Endodermal cell (in vitro differentiated cells): ENCODE measurements at regions not wholly inside any gene's neighbourhood (a gene's known extent, or its start where the extent isn't known, plus 50 kb on each side); places are given as distances from the start of the nearest gene placed in this dataset.

Experiments used
- DNase-seq: peaks from one replicate; pipeline ENCODE4 v3.0.0-alpha.2; 2017
- H3K27ac ChIP-seq: 2 replicates; pipeline ENCODE4 v1.5.1; 2013; ENCODE audit warnings: mild to moderate bottlenecking, low read depth, low read length, moderate library complexity
- H3K27me3 ChIP-seq: 2 replicates; pipeline ENCODE4 v1.6.1; 2013; ENCODE audit warnings: mild to moderate bottlenecking, low read length, moderate library complexity; ENCODE audit not compliant: insufficient read depth, control insufficient read depth, poor library complexity, severe bottlenecking
- H3K36me3 ChIP-seq: 2 replicates; pipeline ENCODE4 v1.7.0; 2013; ENCODE audit warnings: mild to moderate bottlenecking, low read length, moderate library complexity; ENCODE audit not compliant: control insufficient read depth, insufficient read depth
- H3K4me1 ChIP-seq: one replicate; pipeline ENCODE4 v1.7.0; 2013; ENCODE audit warnings: low read length; ENCODE audit not compliant: control insufficient read depth, insufficient read depth
- H3K4me3 ChIP-seq: 2 replicates; pipeline ENCODE4 v1.5.1; 2013; ENCODE audit warnings: mild to moderate bottlenecking, low read length, moderate library complexity
- H3K9ac ChIP-seq: 2 replicates; pipeline ENCODE4 v1.6.1; 2013; ENCODE audit warnings: mild to moderate bottlenecking, low read length, moderate library complexity; ENCODE audit not compliant: poor library complexity, severe bottlenecking; ENCODE audit errors: extremely low read depth
- H3K9me3 ChIP-seq: 2 replicates; pipeline ENCODE4 v1.6.1; 2013; ENCODE audit warnings: mild to moderate bottlenecking, low read length, moderate library complexity; ENCODE audit not compliant: control insufficient read depth
- H3K27ac Mint-ChIP-seq: 2 replicates; pipeline ENCODE4 v1.8.0; 2020; ENCODE audit warnings: mixed read lengths
- H3K27me3 Mint-ChIP-seq: 2 replicates; pipeline ENCODE4 v1.8.0; 2021; ENCODE audit warnings: mild to moderate bottlenecking, mixed read lengths; ENCODE audit not compliant: insufficient read depth
- H3K36me3 Mint-ChIP-seq: 2 replicates; pipeline ENCODE4 v1.8.0; 2020; ENCODE audit warnings: low read depth, mixed read lengths
- H3K4me1 Mint-ChIP-seq: 2 replicates; pipeline ENCODE4 v1.8.0; 2020; ENCODE audit warnings: mixed read lengths
- H3K4me3 Mint-ChIP-seq: 2 replicates; pipeline ENCODE4 v1.8.0; 2020; ENCODE audit warnings: mild to moderate bottlenecking, moderate library complexity, mixed read lengths
- H3K9me3 Mint-ChIP-seq: 2 replicates; pipeline ENCODE4 v1.8.0; 2020; ENCODE audit warnings: mild to moderate bottlenecking, mixed read lengths
- CTCF ChIP-seq: fragments of 200-600 bp; sonication (generic); conservative IDR thresholded peaks from 2 replicates; pipeline ENCODE4 v1.5.0; 2021; ENCODE audit warnings: antibody characterized with exemption, mild to moderate bottlenecking
- WGBS, 2 experiments: methylation state at CpG; one replicate each; pipeline versions ENCODE4 v1.1.5 to v1.1.7; 2013; ENCODE audit warnings: missing lambda C conversion rate in 2 of 2, mixed read lengths in 1 of 2; ENCODE audit not compliant: insufficient coverage in 1 of 2, insufficient read length in 1 of 2; 5-methylcytosine and 5-hydroxymethylcytosine counted together

GRCh38 chr7:68420342-68421192, 1177.7 kb upstream of the AUTS2 start:
- no peaks in the 10 kb centered on the region for H3K27me3 Mint-ChIP-seq
- no peak for DNase-seq
- Histone ChIP-seq H3K27me3 (no peaks in the 10 kb centered on the region), H3K27ac (no peak overlapping the region), H3K36me3 (no peaks in the 10 kb centered on the region), H3K4me1 (peaks cover 11% of the 10 kb centered on the region), H3K9ac (no peak overlapping the region), H3K4me3 (no peak overlapping the region), H3K9me3 (peaks cover 5% of the 10 kb centered on the region)
- peaks cover 23% of the 10 kb centered on the region for H3K4me1 Mint-ChIP-seq
- H3K9me3 Mint-ChIP-seq = peaks cover 11% of the 10 kb centered on the region
- no peak overlapping the region for H3K27ac Mint-ChIP-seq
- WGBS, 2 experiments = 94 to 96% methylated on average over 9 to 11 of the region's 11 CpGs
- H3K4me3 Mint-ChIP-seq = no peak overlapping the region
- TF ChIP-seq CTCF = no peak
- H3K36me3 Mint-ChIP-seq = no peaks in the 10 kb centered on the region

GRCh38 chr7:68421712-68422111, 1176.6 kb upstream of the AUTS2 start:
- peaks cover 5% of the 10 kb centered on the region for H3K9me3 ChIP-seq
- H3K27me3 Mint-ChIP-seq = no peaks in the 10 kb centered on the region
- H3K4me1 Mint-ChIP-seq = peaks cover 23% of the 10 kb centered on the region
- no peak overlapping the region for H3K27ac Mint-ChIP-seq
- no peaks in the 10 kb centered on the region for H3K36me3 Mint-ChIP-seq
- DNase-seq = no peak
- H3K27ac ChIP-seq = no peak overlapping the region
- peaks cover 2% of the 10 kb centered on the region for H3K9me3 Mint-ChIP-seq
- H3K4me3 Mint-ChIP-seq = no peak overlapping the region
- no peak for TF ChIP-seq CTCF
- no peaks in the 10 kb centered on the region for H3K27me3 ChIP-seq
- no peak overlapping the region for H3K4me3 ChIP-seq
- no peak overlapping the region for H3K9ac ChIP-seq
- no peaks in the 10 kb centered on the region for H3K36me3 ChIP-seq
- H3K4me1 ChIP-seq = peaks cover 11% of the 10 kb centered on the region
- WGBS, 2 experiments = 97% methylated on average over 5 of the region's 7 CpGs; no CpG with 5 or more reads in 1 of the 2 experiments

GRCh38 chr7:68422281-68422680, 1176.0 kb upstream of the AUTS2 start:
- Histone ChIP-seq H3K4me1 (peaks cover 11% of the 10 kb centered on the region), H3K9me3 (peaks cover 5% of the 10 kb centered on the region), H3K27me3 (no peaks in the 10 kb centered on the region), H3K4me3 (no peak overlapping the region), H3K27ac (no peak overlapping the region), H3K9ac (no peak overlapping the region), H3K36me3 (no peaks in the 10 kb centered on the region)
- DNase-seq = no peak
- 59 to 61% methylated on average over 3 to 4 of the region's 4 CpGs for WGBS, 2 experiments
- H3K27me3 Mint-ChIP-seq = no peaks in the 10 kb centered on the region
- H3K36me3 Mint-ChIP-seq = no peaks in the 10 kb centered on the region
- no peak overlapping the region for H3K4me3 Mint-ChIP-seq
- no peak for TF ChIP-seq CTCF
- no peak overlapping the region for H3K27ac Mint-ChIP-seq
- peaks cover 23% of the 10 kb centered on the region for H3K4me1 Mint-ChIP-seq
- peaks cover 2% of the 10 kb centered on the region for H3K9me3 Mint-ChIP-seq
